GM19372 (cell line): ENCODE measurements at regions not wholly inside any gene's neighbourhood (a gene's known extent, or its start where the extent isn't known, plus 50 kb on each side); places are given as distances from the start of the nearest gene placed in this dataset.
"Not testable (repeated sequence)": the region's sequence is repeated elsewhere in the genome, so short reads cannot be mapped to it uniquely, and the experiment has no call there.

Experiments
- ATAC-seq: cut with Tn5 transposase; IDR thresholded peaks from one replicate; pipeline ENCODE4 v1.9.1; 2021; ENCODE audit warnings: mild to moderate bottlenecking, low read depth, moderate library complexity; ENCODE audit not compliant: unreplicated experiment

DNA sequence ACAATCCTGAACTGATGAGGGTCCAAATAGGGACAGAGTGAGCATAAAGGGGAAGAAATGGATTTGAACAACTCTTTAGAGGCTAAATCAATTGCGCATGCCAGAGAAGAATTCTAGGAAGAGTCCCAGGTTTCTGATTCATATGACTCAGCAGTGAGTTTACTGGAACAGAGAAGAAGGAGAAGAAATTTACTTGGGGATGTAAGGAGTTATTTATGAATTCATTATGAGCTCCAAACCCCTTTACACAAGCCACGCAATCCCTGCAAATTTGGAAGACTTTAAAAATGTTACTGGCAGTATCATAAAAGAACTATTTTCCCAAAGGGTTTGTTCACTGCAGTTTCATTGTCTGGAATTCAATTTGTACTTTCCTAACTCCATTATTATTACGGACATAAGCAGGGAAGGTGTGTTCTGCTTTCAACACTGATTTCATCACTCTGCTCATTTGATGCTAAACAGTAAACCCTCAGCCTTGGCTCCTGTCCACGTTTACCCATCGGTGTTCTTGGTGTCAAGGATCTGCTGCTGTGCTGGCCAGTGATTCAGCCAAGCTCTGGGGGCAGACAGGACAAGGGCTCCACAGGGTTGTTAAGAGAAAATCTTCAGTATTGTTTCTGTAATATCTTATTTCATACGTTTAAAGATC lies 273.7 kb downstream of the HNRNPD start:
- ATAC-seq, result no peak

DNA sequence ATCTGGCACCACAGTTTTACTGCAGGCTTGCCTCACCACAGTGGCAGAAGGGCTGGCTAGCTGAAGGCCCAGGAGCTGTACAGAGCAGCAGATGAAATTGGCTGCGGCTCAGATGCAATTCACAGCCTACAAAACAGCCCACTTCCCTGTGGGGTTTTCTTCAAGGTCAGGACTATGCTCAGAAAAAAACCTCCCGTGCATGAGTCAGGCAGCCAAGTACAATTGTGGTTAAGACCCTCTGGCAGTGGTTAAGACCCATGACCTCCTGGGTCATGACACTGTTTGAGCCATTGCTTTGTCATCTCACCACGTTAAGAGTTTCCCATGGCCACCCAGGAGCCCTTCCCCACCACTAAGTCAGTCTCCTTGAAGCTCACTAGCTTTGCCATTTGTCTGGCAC lies 276.3 kb downstream of the HNRNPD start:
- no peak for ATAC-seq

DNA sequence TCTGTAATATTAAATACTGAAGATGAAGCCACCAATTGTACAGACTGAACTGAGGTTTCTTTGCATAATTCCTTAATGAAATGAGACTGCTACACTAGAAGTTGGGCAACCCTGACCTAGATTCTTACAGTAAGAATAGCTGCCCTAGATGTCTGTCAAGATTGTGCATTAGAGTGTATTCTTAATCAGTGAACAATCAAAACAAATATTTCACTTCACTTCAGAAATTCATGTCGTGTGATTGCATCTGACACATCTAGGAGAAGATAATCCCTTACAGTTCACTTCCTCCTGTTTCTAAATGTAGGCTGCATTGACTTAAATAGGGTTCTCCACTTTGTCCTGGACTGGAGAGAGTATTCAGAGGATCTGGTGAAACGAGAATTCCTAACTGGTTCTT lies 283.1 kb downstream of the HNRNPD start:
- no peak for ATAC-seq

DNA sequence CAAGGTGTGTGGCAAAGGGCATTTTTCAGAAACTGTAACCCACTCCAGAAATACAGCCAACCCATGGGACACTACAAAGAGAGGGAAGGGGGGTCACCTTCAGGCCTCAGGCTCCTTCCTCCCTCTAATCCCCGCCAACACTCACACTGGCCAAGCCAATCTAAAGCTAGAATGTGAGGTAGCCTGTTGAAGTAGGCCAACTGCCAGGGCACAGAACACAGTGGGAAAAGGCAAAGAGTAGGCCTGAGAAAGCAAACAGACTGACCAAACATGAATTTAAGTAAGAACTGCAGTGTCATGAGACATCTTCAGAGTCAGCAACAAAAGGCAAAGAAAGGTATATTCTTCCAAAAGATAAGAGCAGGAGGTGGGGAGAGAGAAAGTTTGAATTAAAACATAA lies 289.0 kb downstream of the HNRNPD start:
- no peak for ATAC-seq

DNA sequence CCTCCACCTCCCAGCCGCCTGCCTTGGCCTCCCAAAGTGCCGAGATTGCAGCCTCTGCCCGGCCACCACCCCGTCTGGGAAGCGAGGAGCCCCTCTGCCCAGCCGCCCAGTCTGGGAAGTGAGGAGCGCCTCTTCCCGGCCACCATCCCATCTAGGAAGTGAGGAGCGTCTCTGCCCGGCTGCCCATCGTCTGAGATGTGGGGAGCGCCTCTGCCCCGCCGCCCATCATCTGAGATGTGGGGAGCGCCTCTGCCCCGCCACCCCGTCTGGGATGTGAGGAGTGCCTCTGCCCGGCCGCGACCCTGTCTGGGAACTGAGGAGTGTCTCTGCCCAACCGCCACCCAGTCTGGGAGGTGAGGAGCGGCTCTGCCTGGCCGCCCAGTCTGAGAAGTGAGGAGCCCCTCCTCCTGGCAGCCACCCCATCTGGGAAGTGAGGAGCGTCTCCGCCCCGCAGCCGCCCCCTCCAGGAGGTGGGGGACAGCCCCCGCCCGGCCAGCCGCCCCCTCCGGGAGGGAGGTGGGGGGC lies 296.3 kb downstream of the HNRNPD start:
- not testable (repeated sequence) for ATAC-seq

DNA sequence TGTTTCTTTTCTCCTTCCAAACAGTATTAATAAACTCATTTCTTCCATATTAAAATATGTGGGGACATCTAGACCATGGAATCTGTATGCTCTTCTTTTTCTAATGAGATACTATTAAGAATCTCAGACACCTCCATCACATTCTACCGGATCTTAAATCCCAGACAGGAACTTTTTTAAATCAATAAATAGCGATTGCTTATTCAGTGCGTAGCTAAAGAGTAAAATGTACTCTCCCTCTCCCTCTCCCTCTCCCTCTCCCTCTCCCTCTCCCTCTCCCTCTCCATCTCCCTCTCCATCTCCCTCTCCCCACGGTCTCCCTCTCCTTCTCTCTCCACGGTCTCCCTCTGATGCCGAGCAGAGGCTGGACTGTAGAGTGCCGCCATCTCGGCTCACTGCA lies 297.0 kb downstream of the HNRNPD start:
- no peak for ATAC-seq

DNA sequence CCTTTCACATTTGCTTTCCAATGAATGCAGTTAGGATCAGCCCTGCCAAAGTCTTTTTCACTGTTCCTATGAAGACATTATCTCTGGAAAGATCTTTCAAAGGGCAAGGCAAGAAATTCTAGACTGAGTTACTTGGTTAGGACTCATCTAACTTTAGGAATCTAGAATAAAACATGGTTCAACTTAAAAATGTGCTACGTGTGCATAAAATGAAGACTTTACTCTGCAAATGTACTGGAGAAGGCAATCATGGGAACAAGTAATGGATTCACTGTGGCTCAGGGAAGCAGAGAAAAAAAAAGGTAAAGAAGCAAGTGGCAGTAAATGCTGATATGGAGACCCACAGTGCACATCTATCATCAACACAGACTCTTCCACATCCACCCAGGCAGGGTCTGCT lies 297.4 kb downstream of the HNRNPD start:
- ATAC-seq, result no peak

DNA sequence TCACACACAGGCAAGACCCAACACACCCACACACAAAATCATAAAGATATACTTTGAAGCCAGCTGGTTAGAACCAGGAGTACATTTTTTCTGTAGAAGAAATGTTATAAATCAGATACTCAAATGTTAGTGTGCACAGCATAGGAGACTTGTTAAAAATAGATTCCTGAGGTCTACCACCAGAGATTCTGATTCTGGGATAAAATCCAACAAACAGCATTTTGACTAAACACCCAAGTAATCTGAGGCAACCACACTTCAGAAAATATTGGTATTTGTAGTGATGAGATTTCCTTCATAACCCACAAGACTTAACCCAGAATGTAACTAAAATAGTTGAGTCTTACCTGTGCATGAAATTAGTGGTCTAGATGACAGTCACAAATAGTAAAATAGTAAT lies 301.8 kb downstream of the HNRNPD start:
- no peak for ATAC-seq

DNA sequence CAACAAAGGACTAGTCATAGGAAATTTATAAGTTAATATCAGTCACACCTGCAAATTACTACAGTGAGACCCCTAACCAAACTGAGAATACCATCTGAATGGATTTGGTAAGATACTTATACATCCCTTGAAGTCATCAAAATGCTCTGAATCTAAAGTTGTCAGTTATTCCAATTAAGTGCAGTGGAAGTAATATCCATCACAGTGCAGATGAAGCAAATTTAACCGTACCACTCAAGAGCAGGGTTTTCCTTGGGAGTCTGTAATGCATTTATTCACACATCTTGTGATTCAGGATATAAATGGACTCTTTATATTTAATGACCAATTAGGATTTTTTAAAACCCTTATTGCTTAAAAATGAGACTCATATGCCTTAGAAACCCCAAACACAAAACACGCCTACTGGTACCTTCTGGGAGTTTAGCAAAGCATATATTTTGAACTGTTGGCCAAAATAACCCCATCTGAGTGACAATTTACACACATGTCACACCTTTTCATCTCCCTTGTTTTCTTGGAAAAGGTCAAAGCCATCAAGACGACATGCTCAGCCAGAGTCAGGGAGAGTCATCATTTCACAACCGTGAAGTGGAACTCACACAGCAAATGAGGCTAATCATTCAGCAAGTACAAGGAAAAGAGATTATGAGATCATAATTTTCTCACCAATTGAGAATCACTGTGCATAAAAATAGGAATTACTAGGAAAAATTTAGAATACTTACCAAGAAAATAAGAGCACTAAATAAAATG lies 303.7 kb downstream of the HNRNPD start:
- no peak for ATAC-seq

DNA sequence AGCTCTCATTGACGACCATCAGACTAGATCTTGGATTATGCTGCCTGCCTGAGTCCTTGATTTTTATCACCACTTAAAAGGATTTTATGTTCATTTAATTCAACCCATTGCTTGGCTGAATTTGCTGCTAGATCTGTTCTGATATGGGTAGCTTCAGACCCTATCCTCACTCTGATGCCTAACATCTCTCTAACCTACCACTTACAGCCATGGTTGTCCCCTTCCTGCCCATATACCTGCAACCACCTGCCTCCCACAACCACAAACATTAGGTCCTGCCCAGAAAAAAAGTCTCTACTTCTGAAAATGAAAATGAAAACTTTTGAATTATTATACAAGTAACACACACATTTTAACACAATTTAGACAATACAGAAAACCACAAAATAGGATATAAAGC lies 310.8 kb downstream of the HNRNPD start:
- no peak for ATAC-seq

DNA sequence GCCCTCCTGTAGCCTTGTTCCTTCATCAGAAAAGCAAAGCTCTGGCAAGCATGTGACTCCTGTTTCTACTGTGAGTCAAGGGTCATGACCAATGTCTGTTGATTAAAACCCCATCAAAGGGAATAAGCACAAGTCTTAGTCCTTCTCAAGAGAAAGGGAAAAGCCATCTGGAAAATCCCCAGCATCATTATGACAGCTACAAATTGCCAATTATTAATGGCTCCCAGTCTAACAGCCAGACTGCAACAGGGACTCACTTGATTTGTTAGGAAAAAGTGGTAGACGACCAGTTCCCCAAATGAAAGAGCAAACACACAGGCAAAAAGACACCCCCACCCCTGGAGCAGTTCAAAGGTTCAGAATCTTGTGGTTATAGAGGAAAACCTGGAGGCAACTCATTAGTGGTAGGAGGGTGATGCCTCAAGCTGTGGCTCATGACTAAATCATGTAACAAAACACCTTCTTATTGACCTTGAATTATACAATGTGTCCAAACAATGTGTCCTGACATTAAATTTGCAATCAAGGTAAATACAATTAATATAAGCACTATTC lies 315.7 kb downstream of the HNRNPD start:
- no peak for ATAC-seq

DNA sequence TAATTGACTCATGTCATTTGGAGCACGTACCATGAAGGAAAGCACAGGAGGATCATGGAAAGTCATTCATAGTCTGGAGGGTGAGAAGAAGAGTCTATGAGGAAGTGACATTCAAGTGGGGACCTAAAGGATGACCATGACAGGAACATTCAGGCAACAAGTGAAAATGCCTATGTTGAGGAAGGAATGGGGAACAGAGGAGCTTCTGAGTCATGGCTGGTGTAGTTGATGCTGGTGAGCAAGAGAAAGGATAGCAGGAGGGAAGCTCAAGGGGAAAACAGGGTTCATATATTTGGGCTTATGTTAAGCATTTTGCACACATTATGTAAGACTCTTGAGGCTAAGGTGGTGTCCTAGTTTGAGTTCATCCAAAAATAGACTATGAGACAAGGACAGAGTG lies 318.6 kb downstream of the HNRNPD start:
- no peak for ATAC-seq

DNA sequence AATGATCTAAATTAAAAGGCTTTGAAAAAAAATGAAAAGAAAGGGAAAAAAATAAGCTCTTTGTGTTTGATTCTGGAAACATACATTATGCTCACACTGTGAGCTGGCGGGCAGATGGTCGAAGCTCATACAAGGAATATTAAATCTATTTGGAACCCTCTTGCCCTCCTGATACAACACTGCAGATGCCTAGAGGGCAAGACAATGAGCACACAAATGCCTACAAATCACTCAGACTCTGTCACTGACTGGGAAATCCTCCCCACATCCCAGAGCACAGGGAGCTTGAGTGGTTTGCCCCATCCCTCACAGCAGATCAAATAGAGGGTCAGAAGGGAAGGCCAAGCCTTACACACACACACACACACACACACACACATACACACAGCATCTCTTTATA lies 320.4 kb downstream of the HNRNPD start:
- ATAC-seq, result no peak

DNA sequence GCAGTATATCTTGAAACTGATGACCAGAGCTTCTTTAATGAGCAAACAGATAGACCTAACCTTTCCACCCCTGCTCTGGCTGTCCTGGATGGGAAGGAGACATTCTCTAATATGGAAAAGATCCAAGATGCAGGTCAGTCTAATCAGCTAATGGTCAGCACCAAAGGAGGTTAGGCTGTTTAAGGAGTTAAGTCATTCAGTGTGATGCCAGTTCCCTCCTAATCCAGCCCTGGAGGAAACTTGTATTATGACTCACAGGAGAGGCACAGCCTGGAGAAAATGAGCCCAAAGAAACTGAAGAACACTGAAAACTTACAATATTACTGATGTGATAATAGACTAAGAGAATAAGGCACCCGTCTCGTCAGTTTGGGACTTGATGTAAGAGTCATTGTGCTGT lies 323.0 kb downstream of the HNRNPD start:
- no peak for ATAC-seq

DNA sequence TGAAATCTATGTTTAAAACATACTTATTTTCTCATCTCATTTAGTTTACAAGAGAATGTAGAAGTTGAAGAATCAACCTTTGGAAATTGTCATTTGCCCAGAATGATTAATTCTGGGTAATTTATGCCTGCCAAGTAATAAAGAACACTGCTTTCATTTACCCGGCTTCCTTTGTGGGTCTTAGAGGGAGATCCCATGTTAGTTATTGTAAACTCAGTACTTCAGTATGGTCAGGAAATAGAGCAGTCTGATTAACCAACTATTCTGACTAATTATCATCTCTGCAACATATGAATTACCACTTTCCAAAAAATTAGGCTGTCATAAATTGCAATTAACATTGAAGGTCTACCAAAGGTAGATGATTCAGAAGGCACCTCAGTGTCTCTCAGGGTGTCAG lies 324.5 kb downstream of the HNRNPD start:
- ATAC-seq, result no peak

DNA sequence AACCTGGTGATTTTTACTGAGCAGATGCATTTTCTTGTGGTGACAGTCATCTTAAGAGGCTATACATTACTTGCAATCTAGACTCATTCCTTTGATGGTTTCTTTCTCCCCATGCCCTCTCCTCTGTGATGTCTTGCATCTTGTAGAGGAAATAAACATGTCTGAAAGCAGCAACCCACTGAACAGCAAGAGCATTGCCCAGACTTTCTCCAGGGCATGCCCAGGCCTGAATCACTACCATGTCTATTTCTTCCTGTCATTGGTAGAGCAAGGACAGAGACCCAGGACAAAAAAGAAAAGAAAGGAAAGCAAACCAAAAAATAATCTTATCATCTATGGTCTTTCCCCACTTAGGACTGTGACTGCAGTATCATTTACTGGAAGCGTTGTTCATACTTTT lies 326.1 kb downstream of the HNRNPD start:
- ATAC-seq, result no peak

DNA sequence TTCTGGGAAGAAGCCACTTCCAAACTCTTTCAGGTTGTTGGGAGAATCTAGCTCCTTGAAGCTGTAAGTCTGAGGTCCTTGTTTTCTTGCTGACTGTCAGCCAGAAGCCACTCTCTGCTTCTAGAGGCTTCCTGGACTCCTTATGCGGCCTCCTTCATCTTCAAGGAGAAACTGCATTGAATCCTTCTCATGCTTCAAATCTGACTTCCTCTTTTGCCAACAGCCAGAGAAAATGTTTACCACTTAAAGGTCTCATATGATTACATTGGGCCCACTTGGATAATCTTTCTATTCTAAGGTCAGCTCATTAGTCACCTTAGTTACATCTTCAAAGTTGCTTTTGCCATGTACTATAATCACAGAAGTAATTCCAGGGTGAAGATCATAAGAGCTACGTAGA lies 327.0 kb downstream of the HNRNPD start:
- no peak for ATAC-seq

DNA sequence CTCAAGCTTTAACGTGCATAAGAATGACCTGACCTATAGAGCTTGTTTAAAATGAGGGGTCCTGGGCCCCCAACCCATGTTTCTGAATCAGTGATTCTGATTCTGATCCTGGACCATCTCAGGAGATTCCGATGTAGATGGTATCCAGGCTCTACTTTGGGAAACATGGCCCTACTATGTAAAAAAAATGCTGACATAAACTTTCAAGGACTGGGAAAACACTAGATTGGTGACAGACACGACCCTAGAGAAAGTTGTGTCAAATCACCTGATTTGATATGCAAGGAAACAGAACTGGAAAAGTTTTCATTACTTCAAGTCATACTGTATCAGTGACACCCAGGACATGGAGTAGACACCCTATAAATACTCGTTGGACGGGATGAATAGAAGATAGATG lies 328.5 kb downstream of the HNRNPD start:
- no peak for ATAC-seq

DNA sequence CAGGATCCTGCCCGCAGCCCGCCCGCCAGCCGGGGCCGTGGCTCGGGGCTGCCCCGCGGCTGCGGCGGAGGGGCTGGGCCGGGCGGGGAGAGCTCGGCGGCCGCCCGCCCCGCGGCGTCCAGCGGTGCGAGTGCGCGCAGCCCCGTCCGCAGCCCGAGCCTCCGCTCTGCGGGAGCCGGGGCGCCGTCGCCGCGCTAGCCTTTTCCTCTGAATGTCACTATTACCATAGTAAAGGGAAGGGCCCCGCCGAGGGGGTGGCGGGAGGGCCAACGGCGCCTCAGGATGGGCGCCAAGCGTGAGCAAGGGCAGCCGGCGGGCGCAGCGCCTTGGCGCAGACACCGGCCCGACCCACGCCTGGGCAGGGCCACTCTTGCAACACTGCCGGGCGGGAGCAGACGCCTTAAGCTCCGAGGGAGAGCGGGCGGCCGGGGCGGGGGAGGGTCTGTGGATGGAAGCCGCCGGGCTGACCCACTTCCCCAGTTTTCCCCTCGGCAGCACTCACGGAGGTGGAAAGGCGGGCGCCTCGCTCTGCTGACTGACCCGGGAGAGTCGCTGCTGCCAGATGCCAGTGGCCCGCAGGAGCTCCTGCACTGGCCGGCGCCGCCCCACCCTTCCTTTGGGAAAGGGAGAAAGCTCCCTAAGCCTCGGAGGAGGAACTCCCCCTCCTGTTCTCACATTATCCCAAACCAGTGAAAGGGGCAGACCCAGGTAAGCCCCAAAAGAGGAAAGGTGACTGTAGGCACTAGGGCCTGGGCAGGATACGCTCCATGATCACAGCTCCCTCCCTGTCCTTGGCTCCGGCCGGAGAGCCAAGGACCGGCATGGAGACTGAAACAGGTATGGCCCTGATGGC lies 329.4 kb downstream of the HNRNPD start:
- ATAC-seq, result no peak

DNA sequence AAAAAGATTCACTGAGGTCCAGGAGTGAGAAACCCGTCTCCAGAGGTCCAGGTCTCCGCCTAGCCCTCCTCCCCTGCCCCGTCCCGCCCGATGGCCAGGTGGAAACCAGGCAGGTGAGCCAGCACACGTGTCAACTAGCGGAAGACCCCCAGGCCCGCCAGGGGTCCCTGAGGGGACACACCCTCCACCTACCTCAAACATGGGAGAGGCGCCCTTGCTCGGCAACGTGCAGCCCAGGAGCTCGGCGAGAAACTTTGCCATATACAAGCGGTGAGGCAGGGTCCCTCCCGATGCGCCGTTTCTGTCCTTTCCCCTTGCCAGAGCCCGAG lies 330.0 kb downstream of the HNRNPD start:
- ATAC-seq, result no peak
